ENCODE measurements at regions not wholly inside any gene's neighbourhood (a gene's known extent, or its start where the extent isn't known, plus 50 kb on each side); places are given as distances from the start of the nearest gene placed in this dataset.

- TF ChIP-seq TAF1 (IDR thresholded peaks at IDR 0.05; ENCODE audit: borderline replicate concordance, insufficient read depth, low read length) (no peak), REST (IDR thresholded peaks at IDR 0.05; ENCODE audit: insufficient read depth in 1 of 2, low read depth in 2 of 2, low read length in 2 of 2) (no peak)
Observed at GRCh38 chr18:78247615-78248289, 731.9 kb upstream of the SALL3 start.
